Activated naive CD8-positive, alpha-beta T cell treated with anti-CD3 and anti-CD28 coated beads, Interleukin-2, amount 10 ng/mL, durations not matched to agents 7 days and 5 days (primary cell): ENCODE measurements at regions not wholly inside any gene's neighbourhood (a gene's known extent, or its start where the extent isn't known, plus 50 kb on each side); places are given as distances from the start of the nearest gene placed in this dataset.

Experiments
- ATAC-seq: fragments of 150-1000 bp; cut with Tn5 transposase; one replicate; pipeline ENCODE4 v1.10.0; 2021; ENCODE audit warnings: low read depth, moderate library complexity
- POLR2A ChIA-PET: fragments of 350-600 bp; sonication (Branson Sonifier 250); formaldehyde crosslinking; loops from one replicate; lab custom pipeline; 2021; ENCODE audit warnings: antibody characterized with exemption; lab: Charles Lee
- DNase-seq: peaks from one replicate; pipeline ENCODE4 v3.0.0; 2021
- H3K27ac Mint-ChIP-seq: one replicate; pipeline ENCODE4 v1.8.0; 2022; ENCODE audit warnings: mild to moderate bottlenecking, mixed read lengths
- H3K27me3 Mint-ChIP-seq: one replicate; pipeline ENCODE4 v1.8.0; 2022; ENCODE audit warnings: mild to moderate bottlenecking, moderate library complexity, mixed read lengths
- H3K36me3 Mint-ChIP-seq: one replicate; pipeline ENCODE4 v1.8.0; 2021; ENCODE audit warnings: mild to moderate bottlenecking, mixed read lengths
- H3K4me1 Mint-ChIP-seq: one replicate; pipeline ENCODE4 v1.8.0; 2021; ENCODE audit warnings: mixed read lengths
- H3K4me3 Mint-ChIP-seq: one replicate; pipeline ENCODE4 v1.8.0; 2022; ENCODE audit warnings: mild to moderate bottlenecking, moderate library complexity, mixed read lengths
- H3K9me3 Mint-ChIP-seq: one replicate; pipeline ENCODE4 v1.8.0; 2021; ENCODE audit warnings: mixed read lengths

GRCh38 chr10:128470321-128470965, 344.2 kb upstream of the MKI67 start:
- no peak overlapping the region for H3K27ac Mint-ChIP-seq
- no peak overlapping the region for H3K4me3 Mint-ChIP-seq
- no peak for DNase-seq
- H3K4me1 Mint-ChIP-seq = no peaks in the 10 kb centered on the region
- no peak for ATAC-seq
- POLR2A ChIA-PET = no interaction called here
- H3K9me3 Mint-ChIP-seq = peaks cover 2% of the 10 kb centered on the region
- H3K36me3 Mint-ChIP-seq = no peaks in the 10 kb centered on the region
- no peaks in the 10 kb centered on the region for H3K27me3 Mint-ChIP-seq

- H3K4me1 Mint-ChIP-seq = no peaks in the 10 kb centered on the region
- ATAC-seq = no peak
- POLR2A ChIA-PET = no interaction called here
Measured at GRCh38 chr10:128471151-128471550, 344.9 kb upstream of the MKI67 start.

GRCh38 chr10:128472196-128472595, 346.0 kb upstream of the MKI67 start:
- ATAC-seq (no peak), DNase-seq (no peak)
- Mint-ChIP-seq H3K27me3 (no peaks in the 10 kb centered on the region), H3K27ac (no peak overlapping the region), H3K4me1 (no peaks in the 10 kb centered on the region), H3K4me3 (no peak overlapping the region), H3K9me3 (no peaks in the 10 kb centered on the region), H3K36me3 (no peaks in the 10 kb centered on the region)
- POLR2A ChIA-PET = no interaction called here

More at GRCh38 chr10:128471151-128471550, 344.9 kb upstream of the MKI67 start:
- no peak overlapping the region for H3K27ac Mint-ChIP-seq
- no peaks in the 10 kb centered on the region for H3K27me3 Mint-ChIP-seq
- no peaks in the 10 kb centered on the region for H3K36me3 Mint-ChIP-seq
- no peak overlapping the region for H3K4me3 Mint-ChIP-seq
- DNase-seq = no peak
- H3K9me3 Mint-ChIP-seq = no peaks in the 10 kb centered on the region

GRCh38 chr10:128473396-128473795, 347.2 kb upstream of the MKI67 start:
- Mint-ChIP-seq H3K4me3 (no peak overlapping the region), H3K36me3 (no peaks in the 10 kb centered on the region), H3K27ac (no peak overlapping the region), H3K9me3 (no peaks in the 10 kb centered on the region), H3K27me3 (no peaks in the 10 kb centered on the region), H3K4me1 (no peaks in the 10 kb centered on the region)
- DNase-seq = no peak
- no peak for ATAC-seq
- POLR2A ChIA-PET = no interaction called here

GRCh38 chr10:128473911-128474310, 347.7 kb upstream of the MKI67 start:
- Mint-ChIP-seq H3K4me3 (no peak overlapping the region), H3K4me1 (no peaks in the 10 kb centered on the region), H3K27ac (no peak overlapping the region), H3K9me3 (no peaks in the 10 kb centered on the region), H3K27me3 (no peaks in the 10 kb centered on the region), H3K36me3 (no peaks in the 10 kb centered on the region)
- POLR2A ChIA-PET = no interaction called here
- no peak for ATAC-seq
- no peak for DNase-seq

- Mint-ChIP-seq H3K4me3 (no peak overlapping the region), H3K9me3 (no peaks in the 10 kb centered on the region), H3K36me3 (no peaks in the 10 kb centered on the region), H3K4me1 (no peaks in the 10 kb centered on the region), H3K27me3 (no peaks in the 10 kb centered on the region), H3K27ac (no peak overlapping the region)
- ATAC-seq (no peak), DNase-seq (no peak)
- POLR2A ChIA-PET = no interaction called here
Measured at GRCh38 chr10:128474571-128474970, 348.3 kb upstream of the MKI67 start.

GRCh38 chr10:128475686-128476367, 349.6 kb upstream of the MKI67 start:
- Mint-ChIP-seq H3K4me3 (no peak overlapping the region), H3K4me1 (no peaks in the 10 kb centered on the region), H3K36me3 (no peaks in the 10 kb centered on the region), H3K27me3 (no peaks in the 10 kb centered on the region), H3K27ac (no peak overlapping the region), H3K9me3 (no peaks in the 10 kb centered on the region)
- DNase-seq = no peak
- no peak for ATAC-seq
- POLR2A ChIA-PET = no interaction called here

- Mint-ChIP-seq H3K9me3 (no peaks in the 10 kb centered on the region), H3K4me3 (no peak overlapping the region), H3K27ac (no peak overlapping the region), H3K27me3 (no peaks in the 10 kb centered on the region), H3K36me3 (no peaks in the 10 kb centered on the region), H3K4me1 (no peaks in the 10 kb centered on the region)
- DNase-seq (no peak), ATAC-seq (no peak)
- POLR2A ChIA-PET = no interaction called here
Measured at GRCh38 chr10:128476368-128476725, 350.1 kb upstream of the MKI67 start.

GRCh38 chr10:128476845-128477244, 350.6 kb upstream of the MKI67 start:
- DNase-seq = no peak
- no peak for ATAC-seq
- no peaks in the 10 kb centered on the region for H3K36me3 Mint-ChIP-seq
- no peaks in the 10 kb centered on the region for H3K4me1 Mint-ChIP-seq
- H3K9me3 Mint-ChIP-seq = no peaks in the 10 kb centered on the region
- no peaks in the 10 kb centered on the region for H3K27me3 Mint-ChIP-seq
- POLR2A ChIA-PET = no interaction called here
- H3K4me3 Mint-ChIP-seq = no peak overlapping the region
- H3K27ac Mint-ChIP-seq = no peak overlapping the region

- Mint-ChIP-seq H3K27ac (no peak overlapping the region), H3K36me3 (no peaks in the 10 kb centered on the region), H3K4me3 (no peak overlapping the region), H3K9me3 (no peaks in the 10 kb centered on the region), H3K27me3 (peaks cover 2% of the 10 kb centered on the region), H3K4me1 (no peaks in the 10 kb centered on the region)
- POLR2A ChIA-PET = no interaction called here
- no peak for ATAC-seq
- no peak for DNase-seq
Measured at GRCh38 chr10:128480601-128481000, 354.4 kb upstream of the MKI67 start.

- POLR2A ChIA-PET = no interaction called here
- no peaks in the 10 kb centered on the region for H3K9me3 Mint-ChIP-seq
- no peaks in the 10 kb centered on the region for H3K36me3 Mint-ChIP-seq
- H3K27ac Mint-ChIP-seq = no peak overlapping the region
- H3K27me3 Mint-ChIP-seq = peaks cover 2% of the 10 kb centered on the region
- DNase-seq = no peak
- H3K4me3 Mint-ChIP-seq = no peak overlapping the region
- H3K4me1 Mint-ChIP-seq = no peaks in the 10 kb centered on the region
- no peak for ATAC-seq
Measured at GRCh38 chr10:128481152-128481840, 355.1 kb upstream of the MKI67 start.

- Mint-ChIP-seq H3K27ac (no peak overlapping the region), H3K4me1 (no peaks in the 10 kb centered on the region), H3K4me3 (no peak overlapping the region), H3K9me3 (no peaks in the 10 kb centered on the region), H3K27me3 (peaks cover 2% of the 10 kb centered on the region), H3K36me3 (no peaks in the 10 kb centered on the region)
- POLR2A ChIA-PET = no interaction called here
- no peak for ATAC-seq
- DNase-seq = no peak
Measured at GRCh38 chr10:128482052-128482451, 355.8 kb upstream of the MKI67 start.

GRCh38 chr10:128483216-128483615, 357.0 kb upstream of the MKI67 start:
- DNase-seq = no peak
- H3K9me3 Mint-ChIP-seq = no peaks in the 10 kb centered on the region
- H3K4me3 Mint-ChIP-seq = no peak overlapping the region
- H3K36me3 Mint-ChIP-seq = no peaks in the 10 kb centered on the region
- H3K4me1 Mint-ChIP-seq = no peaks in the 10 kb centered on the region
- peaks cover 2% of the 10 kb centered on the region for H3K27me3 Mint-ChIP-seq
- no peak overlapping the region for H3K27ac Mint-ChIP-seq
- ATAC-seq = no peak
- POLR2A ChIA-PET = no interaction called here

GRCh38 chr10:128484041-128484440, 357.8 kb upstream of the MKI67 start:
- Mint-ChIP-seq H3K4me1 (no peaks in the 10 kb centered on the region), H3K9me3 (no peaks in the 10 kb centered on the region), H3K36me3 (no peaks in the 10 kb centered on the region), H3K27ac (no peak overlapping the region), H3K27me3 (peaks cover 2% of the 10 kb centered on the region), H3K4me3 (no peak overlapping the region)
- no peak for DNase-seq
- POLR2A ChIA-PET = no interaction called here
- ATAC-seq = no peak
